HG03565 (cell line): ENCODE measurements at regions not wholly inside any gene's neighbourhood (a gene's known extent, or its start where the extent isn't known, plus 50 kb on each side); places are given as distances from the start of the nearest gene placed in this dataset.

Source experiments
- ATAC-seq: cut with Tn5 transposase; IDR thresholded peaks from one replicate; pipeline ENCODE4 v1.9.1; 2021; ENCODE audit warnings: mild to moderate bottlenecking, moderate library complexity; ENCODE audit not compliant: unreplicated experiment

DNA sequence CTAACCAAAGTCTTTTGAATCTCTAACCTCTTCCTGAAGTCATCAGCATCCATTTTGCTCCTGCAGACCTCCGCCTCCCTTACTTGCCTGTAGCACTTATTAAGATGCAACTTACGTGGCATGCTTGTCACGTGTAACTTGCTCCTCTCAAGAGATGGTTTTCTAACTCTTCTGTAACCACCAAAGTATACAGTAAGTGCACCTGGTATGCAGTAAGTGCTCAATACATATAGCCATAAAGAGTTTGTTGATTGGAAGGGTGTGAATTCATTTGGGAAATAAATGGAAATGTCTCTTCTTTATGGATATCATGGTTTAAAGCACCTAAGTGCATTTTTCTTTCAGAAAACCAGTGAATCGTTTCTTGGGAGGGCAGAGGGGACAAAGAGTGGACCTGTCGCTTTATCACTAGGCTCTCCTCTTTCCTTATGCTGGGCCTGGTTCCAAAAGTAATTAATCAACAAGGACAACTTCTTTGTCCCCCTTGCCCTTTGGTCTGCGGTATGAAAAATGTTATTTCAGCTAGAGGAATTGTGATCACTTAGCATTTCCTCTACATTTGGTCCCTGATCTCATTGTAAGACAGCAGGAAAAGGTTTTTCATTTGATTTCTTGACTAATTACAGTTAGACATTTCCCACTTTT lies 370.0 kb upstream of the SPRED2 start:
- no peak for ATAC-seq

GRCh38 chr2:65800998-65801397 lies 368.6 kb upstream of the SPRED2 start:
- ATAC-seq, result no peak

GRCh38 chr2:65799141-65799854 lies 366.9 kb upstream of the SPRED2 start:
- ATAC-seq, result no peak

GRCh38 chr2:65798641-65799040 lies 366.2 kb upstream of the SPRED2 start:
- ATAC-seq, result no peak

- no peak for ATAC-seq
Observed at GRCh38 chr2:65794994-65795393, 362.6 kb upstream of the SPRED2 start.

DNA sequence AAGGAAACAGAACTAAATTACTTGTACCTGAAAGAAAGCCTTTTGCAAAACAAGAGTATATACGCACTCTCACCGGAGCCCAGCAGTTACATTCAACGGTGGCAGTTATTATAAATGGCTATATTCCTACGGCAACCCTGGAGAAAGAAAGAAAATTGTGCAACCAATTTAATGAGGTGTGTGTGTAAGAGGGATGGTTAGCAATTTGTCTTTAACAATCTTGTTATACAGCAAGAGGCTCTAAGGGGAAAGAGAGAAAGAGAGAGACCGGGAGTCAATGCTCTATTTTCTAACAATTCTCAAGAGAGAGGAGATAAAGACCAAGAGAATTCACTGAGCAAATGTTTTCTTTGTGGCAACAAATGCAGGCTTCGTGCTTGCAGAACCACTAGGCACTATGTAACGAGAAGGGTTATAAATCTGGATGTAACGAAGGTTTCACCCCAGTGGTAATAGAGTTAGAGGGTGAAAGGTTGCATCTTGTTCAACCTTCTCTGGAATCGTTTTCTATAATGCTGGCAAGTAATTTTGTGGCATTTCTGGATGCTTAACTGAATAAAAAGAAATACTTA lies 359.1 kb upstream of the SPRED2 start:
- no peak for ATAC-seq

GRCh38 chr2:65790676-65790935 lies 358.2 kb upstream of the SPRED2 start:
- no peak for ATAC-seq

GRCh38 chr2:65789923-65790675 lies 357.7 kb upstream of the SPRED2 start:
- ATAC-seq, result no peak

- ATAC-seq, result no peak
Observed at GRCh38 chr2:65788556-65788955, 356.2 kb upstream of the SPRED2 start.

DNA sequence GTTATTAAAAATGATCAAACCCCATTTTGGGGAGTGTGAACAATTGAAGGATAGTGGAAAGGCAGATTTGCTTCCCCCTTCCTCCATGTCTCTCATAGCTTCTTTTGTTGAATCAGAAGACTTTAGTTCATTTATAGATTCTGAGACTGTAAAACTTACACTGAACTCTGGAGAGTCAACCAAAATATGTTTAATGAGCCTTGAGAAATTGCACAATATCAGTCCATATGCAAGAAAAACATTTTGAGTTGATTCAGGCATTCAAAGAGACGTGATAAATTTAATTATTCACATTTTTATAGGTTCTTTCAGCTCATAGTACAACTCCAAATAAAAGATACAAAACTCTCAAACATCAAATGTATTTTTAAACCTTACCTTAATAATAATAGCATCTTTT lies 354.4 kb upstream of the SPRED2 start:
- no peak for ATAC-seq

DNA sequence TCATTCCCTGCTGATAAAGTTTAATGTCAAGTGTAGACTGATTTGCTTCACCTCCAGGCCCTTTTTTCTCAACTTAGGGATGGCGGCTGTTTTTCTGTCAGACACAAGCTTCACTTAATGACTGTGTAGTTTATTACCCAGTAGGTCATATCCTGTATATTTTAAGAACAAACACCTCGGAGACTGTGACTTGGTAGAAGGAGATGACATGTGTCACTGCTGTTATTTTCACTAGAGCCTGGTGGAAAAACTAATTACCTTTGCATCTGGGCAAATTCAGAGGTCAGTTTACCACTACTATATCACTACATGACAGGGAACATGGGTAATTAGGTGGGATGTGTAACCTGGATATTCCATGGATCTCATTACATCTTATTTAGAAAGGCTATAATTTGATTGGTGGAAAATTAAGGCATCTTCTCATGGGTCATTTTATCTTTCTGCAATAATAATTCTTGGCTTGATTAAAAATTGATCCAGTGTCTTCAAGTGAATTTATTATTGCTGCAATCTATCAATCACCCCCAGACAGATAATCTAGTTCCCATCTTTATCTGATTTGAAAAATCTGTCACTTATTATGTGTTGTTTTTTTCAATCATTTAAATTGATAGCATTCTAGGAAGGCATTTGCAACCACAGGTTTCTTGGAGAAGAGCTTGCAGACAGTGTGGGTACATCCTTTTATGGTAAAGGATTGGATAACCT lies 353.8 kb upstream of the SPRED2 start:
- ATAC-seq, result no peak

DNA sequence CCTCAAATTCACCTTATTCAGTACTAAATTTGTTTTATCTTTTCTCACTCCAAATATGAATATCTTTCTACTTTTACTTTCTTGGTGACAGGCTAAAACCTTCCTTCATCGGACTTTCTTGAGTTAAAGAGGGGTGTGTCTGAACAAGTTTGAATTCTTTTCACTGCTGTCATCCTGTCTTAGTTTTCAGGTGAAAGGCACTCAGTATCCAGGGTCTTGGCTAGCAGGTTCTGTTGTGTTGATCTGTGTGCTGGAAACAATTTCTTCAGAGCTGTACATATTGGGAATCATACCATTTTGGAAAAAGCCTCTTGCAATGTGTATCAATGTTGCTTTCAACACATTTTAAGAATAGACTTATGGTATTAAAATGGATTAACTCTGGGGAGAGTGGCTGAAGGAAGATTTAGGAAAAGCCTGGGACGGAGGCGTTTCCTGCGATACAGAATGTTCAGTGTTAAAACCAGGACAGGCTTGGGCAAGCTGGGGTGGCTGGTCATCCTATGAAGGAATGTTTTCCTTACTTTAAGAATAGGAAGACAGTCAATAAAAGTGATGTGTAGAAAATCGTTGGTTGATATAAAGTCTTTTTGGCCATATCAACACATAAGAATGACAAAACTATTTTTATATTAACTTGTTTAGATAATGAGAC lies 350.7 kb upstream of the SPRED2 start:
- ATAC-seq, result no peak

- no peak for ATAC-seq
Observed at GRCh38 chr2:65782186-65782585, 349.8 kb upstream of the SPRED2 start.

DNA sequence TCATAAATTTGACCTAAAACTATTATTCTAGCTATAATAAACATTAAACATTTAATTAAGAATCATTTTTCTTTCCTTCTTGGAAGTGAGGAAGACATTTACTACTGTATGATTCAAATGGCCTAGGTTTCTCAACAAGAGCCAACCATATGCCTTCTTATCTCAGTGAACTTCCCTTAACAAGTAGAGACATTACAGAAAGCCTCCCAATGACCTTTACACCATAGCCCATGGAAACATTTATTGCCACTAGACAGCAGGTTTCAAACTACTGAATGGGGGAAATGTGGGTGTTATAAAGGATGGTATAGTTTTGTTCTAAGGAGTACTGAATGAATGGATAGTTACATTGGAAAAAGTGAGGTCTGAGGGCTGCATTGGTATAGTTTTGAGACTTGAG lies 349.4 kb upstream of the SPRED2 start:
- no peak for ATAC-seq

DNA sequence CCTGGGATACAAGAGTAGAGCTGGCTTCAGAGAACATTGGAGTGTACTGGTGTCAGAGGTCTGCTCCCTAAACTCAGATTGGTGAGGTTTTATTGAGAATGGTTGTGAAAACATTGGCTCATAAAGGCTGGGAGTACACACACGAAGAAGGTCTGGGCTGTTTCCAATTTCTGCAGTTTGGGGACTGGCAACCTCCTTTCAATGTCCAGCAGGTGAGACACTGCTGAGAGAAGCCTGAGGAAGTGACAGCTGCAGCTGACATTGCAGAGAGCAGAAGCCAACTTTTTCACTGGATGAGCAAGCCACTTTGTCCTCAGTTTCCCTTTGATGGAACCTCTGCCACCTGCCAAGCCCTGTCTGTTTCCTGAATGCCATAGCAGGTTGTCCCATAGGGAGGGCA lies 346.6 kb upstream of the SPRED2 start:
- ATAC-seq, result no peak

GRCh38 chr2:65778137-65778536 lies 345.7 kb upstream of the SPRED2 start:
- no peak for ATAC-seq

DNA sequence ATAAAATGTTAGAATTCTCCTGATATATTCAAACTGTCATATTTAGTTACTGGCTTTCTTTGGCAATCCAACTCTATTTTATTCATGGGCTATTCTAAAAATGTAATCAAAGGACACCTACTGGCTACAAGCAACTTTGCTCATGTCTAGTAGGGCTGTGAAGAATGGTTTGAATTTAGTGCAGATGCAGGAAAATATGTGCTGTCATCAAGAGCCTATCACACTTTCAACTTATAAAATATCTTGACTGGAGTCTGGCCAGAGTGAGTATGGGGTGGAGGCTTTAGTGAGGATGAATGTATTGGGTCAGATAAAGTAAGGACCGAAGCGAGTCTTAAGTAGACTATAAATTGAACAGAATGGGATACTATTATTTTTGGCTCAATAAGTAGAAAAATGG lies 343.4 kb upstream of the SPRED2 start:
- no peak for ATAC-seq

DNA sequence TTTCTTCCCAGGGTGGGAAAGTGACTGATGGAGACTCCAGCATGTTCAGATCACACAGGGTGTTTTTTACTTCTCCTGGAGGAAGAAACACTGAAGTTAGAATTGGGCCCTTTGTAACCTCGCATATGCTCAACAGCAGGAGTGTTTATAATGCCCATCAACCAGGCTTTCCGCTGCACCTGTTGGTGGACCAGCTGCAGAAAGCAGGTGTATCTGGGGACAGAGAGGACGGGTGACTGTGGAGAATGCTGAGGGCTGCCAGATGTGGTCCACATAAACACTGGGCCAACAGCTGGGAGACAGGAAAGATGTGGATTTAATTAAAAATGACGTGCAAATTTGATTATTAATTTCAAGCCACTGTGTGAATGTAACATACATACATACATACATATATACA lies 335.5 kb upstream of the SPRED2 start:
- no peak for ATAC-seq

GRCh38 chr2:65766768-65767267 lies 334.4 kb upstream of the SPRED2 start:
- ATAC-seq, result no peak

DNA sequence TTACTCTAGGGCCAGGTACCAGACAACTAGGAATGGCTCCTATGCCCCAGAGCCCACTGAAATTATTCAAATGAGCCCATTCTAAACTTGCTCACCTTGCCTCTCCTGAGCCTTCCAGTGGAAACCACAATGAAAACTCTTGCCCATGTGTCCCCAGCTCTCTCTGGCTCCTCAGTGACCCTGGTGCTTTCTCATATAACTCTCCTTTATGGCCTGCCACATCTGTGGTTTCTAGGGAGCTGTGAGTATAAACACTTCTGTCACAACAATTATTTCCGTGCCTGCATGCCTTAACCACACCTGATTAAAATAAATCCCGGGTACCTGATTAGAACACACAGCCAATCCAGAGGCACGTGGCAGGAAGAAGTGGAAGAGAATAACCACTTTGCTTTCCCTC lies 333.0 kb upstream of the SPRED2 start:
- no peak for ATAC-seq

DNA sequence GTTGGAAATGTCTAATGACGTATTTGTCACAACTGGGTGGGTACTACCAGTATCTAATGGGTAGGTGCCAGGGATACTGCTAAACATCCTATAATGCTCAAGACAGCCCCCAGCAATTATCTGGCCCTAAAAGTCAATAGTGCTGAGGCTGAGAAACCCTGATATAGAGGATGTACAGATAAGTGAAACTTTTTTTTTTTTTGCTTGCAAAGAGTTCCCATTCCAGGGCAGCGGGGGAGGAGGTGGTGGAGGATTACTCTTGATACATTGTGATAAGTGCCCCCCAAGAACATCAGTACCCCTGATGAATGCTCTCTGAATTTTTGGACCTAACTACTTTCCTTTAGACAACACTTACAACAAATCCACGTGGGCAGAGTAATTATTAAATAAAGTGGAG lies 329.7 kb upstream of the SPRED2 start:
- no peak for ATAC-seq
